Tibial artery (tissue), 4 donors: ENCODE measurements at regions not wholly inside any gene's neighbourhood (a gene's known extent, or its start where the extent isn't known, plus 50 kb on each side); places are given as distances from the start of the nearest gene placed in this dataset.

Source experiments
- DNase-seq, 2 donors: peaks; one replicate each; pipeline ENCODE4 v3.0.0-alpha.2; 2019
- H3K27ac ChIP-seq, 2 donors: fragments of 200-600 bp; sonication (generic) in 1 of 2; 1 replicate in 1 of 2; 2 replicates in 1 of 2; pipeline ENCODE4 v1.5.1; 2018 to 2019; ENCODE audit warnings: mild to moderate bottlenecking in 1 of 2
- H3K27me3 ChIP-seq, 2 donors: fragments of 200-600 bp; sonication (generic) in 1 of 2; one replicate each; pipeline versions ENCODE4 v1.5.1 to v1.6.0; 2016 to 2019
- H3K36me3 ChIP-seq, 3 donors: fragments of 200-600 bp; sonication (generic) in 2 of 3; one replicate each; pipeline ENCODE4 v1.5.1; 2016 to 2019; ENCODE audit warnings: mild to moderate bottlenecking in 2 of 3
- H3K4me1 ChIP-seq, 4 donors: fragments of 200-600 bp; sonication (generic) in 2 of 4; 1 replicate in 3 of 4; 2 replicates in 1 of 4; pipeline ENCODE4 v1.5.1; 2016 to 2019
- H3K4me3 ChIP-seq, 2 donors: fragments of 200-600 bp; sonication (generic) in 1 of 2; 1 replicate in 1 of 2; 2 replicates in 1 of 2; pipeline ENCODE4 v1.5.1; 2018 to 2019; ENCODE audit warnings: mild to moderate bottlenecking in 2 of 2
- H3K9me3 ChIP-seq, 3 donors: fragments of 200-600 bp; sonication (generic) in 1 of 3; one replicate each; pipeline ENCODE4 v1.5.1; 2016 to 2019
- intact Hi-C: fragments of 100-400 bp; cut with DNase I; formaldehyde crosslinking; loops from one replicate; pipeline ENCODE4 v1.15.0; 2023; ENCODE audit warnings: low total_unique reads
- TF ChIP-seq, protein P1 (sequence below), 2 experiments: fragments of 200-600 bp in 1 of 2; fragments of 450-650 bp in 1 of 2; IDR thresholded peaks; one replicate each; pipeline ENCODE4 v1.5.1; 2017 to 2019; ENCODE audit warnings: antibody characterized with exemption in 2 of 2, mild to moderate bottlenecking in 1 of 2, moderate library complexity in 1 of 2

DNA sequence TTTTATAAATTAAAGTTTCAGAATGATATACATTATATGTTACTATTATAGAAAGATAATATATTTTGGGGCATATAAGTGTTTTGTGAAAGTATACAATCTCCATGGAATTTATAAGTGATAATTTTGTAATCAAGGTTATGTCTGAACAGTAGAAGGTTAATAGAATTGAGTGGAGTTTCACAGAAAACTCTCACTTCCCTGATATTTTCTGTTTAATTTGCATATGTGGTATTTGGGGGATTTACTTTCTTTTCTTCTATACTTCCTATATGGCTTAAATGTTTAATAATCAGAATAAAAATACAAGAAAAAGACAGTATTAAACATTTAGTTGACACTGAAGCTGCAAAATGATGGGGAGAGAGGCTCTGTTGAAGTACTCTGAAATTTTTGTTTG is 848.5 kb downstream of the DACH1 start:
- H3K4me1 ChIP-seq, result no peaks in the 10 kb centered on the region
- intact Hi-C loops, result no loop called here
- H3K27me3 ChIP-seq, result no peaks in the 10 kb centered on the region
- no peak overlapping the region for H3K27ac ChIP-seq
- no peak for DNase-seq
- TF ChIP-seq, protein P1, sequence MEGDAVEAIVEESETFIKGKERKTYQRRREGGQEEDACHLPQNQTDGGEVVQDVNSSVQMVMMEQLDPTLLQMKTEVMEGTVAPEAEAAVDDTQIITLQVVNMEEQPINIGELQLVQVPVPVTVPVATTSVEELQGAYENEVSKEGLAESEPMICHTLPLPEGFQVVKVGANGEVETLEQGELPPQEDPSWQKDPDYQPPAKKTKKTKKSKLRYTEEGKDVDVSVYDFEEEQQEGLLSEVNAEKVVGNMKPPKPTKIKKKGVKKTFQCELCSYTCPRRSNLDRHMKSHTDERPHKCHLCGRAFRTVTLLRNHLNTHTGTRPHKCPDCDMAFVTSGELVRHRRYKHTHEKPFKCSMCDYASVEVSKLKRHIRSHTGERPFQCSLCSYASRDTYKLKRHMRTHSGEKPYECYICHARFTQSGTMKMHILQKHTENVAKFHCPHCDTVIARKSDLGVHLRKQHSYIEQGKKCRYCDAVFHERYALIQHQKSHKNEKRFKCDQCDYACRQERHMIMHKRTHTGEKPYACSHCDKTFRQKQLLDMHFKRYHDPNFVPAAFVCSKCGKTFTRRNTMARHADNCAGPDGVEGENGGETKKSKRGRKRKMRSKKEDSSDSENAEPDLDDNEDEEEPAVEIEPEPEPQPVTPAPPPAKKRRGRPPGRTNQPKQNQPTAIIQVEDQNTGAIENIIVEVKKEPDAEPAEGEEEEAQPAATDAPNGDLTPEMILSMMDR (IDR thresholded peaks at IDR 0.05), result no peak
- no peaks in the 10 kb centered on the region for H3K9me3 ChIP-seq
- no peaks in the 10 kb centered on the region for H3K36me3 ChIP-seq
- H3K4me3 ChIP-seq, result no peak overlapping the region

DNA sequence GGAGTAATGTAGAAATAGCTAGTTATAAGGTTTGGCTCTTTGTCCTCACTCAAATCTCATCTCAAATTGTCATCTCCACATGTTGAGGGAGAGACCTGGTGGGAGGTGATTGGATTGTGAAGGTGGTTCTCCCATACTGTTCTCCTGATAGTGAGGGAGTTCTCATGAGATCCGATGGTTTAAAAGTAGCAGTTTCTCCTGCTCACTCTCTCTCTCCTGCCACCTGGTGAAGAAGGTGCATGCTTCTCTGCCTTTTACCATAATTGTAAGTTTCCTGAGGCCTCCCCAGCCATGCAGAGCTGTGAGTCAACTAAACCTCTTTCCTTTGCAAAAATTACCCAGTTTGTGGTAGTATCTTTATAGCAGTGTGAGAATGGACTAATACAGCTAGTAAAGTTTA is 849.4 kb downstream of the DACH1 start:
- no peak overlapping the region for H3K27ac ChIP-seq
- no peak for DNase-seq
- no peaks in the 10 kb centered on the region for H3K36me3 ChIP-seq
- no peaks in the 10 kb centered on the region for H3K4me1 ChIP-seq
- intact Hi-C loops, result no loop called here
- no peaks in the 10 kb centered on the region for H3K9me3 ChIP-seq
- no peaks in the 10 kb centered on the region for H3K27me3 ChIP-seq
- TF ChIP-seq, protein P1 (IDR thresholded peaks at IDR 0.05), result no peak
- H3K4me3 ChIP-seq, result no peak overlapping the region

DNA sequence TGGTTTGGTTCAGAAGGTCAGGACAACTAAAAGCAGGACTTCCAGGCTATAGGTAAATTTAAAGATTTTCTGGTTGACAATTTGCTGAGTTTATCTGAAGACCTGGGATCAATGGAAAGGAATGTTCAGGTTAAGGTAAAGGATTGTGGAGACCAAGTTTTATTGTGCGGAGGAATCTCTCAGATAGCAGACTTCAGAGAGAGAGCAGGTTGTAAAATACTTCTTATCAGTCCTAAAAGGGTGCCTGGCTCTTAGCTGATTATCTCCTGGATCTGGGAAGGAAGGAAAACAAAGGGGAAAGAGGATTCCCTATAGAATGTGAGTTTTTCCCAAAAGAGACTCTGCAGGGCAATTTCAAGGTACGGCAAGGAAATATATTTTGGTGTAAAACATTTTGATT is 851.5 kb downstream of the DACH1 start:
- H3K9me3 ChIP-seq, result no peaks in the 10 kb centered on the region
- no peaks in the 10 kb centered on the region for H3K4me1 ChIP-seq
- no peak for DNase-seq
- TF ChIP-seq, protein P1 (IDR thresholded peaks at IDR 0.05), result no peak
- no peaks in the 10 kb centered on the region for H3K36me3 ChIP-seq
- H3K27ac ChIP-seq, result no peak overlapping the region
- intact Hi-C loops, result no loop called here
- H3K27me3 ChIP-seq, result no peaks in the 10 kb centered on the region
- H3K4me3 ChIP-seq, result no peak overlapping the region

DNA sequence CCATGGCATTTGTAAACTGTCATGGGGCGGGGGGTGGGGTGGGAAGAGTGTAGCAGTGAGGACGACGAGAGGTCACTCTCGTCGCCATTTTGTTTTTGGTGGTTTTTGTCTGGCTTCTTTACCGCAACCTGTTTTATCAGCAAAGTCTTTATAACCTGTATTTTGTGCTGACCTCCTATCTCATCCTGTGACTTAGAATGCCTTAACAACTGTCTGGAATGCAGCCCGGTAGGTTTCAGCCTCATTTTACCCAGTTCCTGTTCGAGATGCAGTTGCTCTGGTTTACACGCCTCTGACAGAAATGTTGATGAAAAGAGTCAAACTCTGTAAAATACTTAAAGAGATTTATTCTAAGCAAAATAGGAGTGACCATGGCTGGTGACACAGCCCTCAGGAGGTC is 852.0 kb downstream of the DACH1 start:
- no peaks in the 10 kb centered on the region for H3K36me3 ChIP-seq
- no peaks in the 10 kb centered on the region for H3K9me3 ChIP-seq
- DNase-seq, result no peak
- intact Hi-C loops, result no loop called here
- TF ChIP-seq, protein P1 (IDR thresholded peaks at IDR 0.05), result no peak
- H3K27ac ChIP-seq, result no peak overlapping the region
- no peak overlapping the region for H3K4me3 ChIP-seq
- no peaks in the 10 kb centered on the region for H3K27me3 ChIP-seq
- no peaks in the 10 kb centered on the region for H3K4me1 ChIP-seq

DNA sequence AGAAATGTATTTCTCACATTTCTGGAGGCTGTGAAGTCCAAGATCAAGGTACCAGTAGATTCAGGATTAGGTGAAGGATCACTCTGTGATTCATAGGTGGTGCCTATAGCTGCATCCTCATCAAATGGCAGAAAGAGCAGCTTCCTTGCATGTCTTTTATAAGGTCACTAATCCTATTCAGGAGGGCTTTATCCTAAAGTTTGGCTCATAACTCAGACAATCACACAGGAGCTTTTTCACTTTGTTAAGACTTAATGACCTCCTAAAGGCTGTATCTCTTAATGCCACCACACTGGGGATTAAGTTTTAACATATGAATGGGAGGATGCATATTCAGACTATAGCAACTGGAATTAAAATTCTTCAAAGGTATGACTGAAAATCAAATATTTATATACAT is 861.1 kb downstream of the DACH1 start:
- DNase-seq, result no peak
- H3K27ac ChIP-seq, result no peak overlapping the region
- TF ChIP-seq, protein P1 (IDR thresholded peaks at IDR 0.05), result no peak
- H3K4me3 ChIP-seq, result no peak overlapping the region
- intact Hi-C loops, result loop anchor here (5.0 kb wide), 1 partner anchor 106 kb away; no protein-coding TSS in a partner anchor
- no peaks in the 10 kb centered on the region for H3K27me3 ChIP-seq
- H3K9me3 ChIP-seq, result no peaks in the 10 kb centered on the region
- no peaks in the 10 kb centered on the region for H3K4me1 ChIP-seq
- H3K36me3 ChIP-seq, result no peaks in the 10 kb centered on the region

DNA sequence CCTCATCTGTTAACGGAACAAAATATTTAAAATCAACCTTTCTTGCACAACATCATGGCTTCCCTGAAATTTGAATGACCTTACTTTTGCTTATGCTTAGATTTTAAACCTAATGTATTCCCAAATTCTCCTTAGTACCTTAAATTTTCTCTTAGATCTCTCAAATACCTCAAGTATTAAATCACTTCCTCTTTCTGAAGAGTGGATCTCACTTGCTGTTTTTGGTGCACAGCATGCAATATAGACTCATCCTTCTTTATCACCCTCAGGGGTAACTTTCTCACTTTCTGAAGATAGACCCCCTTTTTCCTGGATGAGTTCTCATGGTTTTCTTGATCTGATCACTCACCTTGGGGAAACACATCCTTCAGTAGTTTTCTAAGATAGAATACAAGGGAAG is 871.7 kb downstream of the DACH1 start:
- TF ChIP-seq, protein P1 (IDR thresholded peaks at IDR 0.05), result no peak

More for the DNA sequence above, 871.7 kb downstream of the DACH1 start:
- DNase-seq, result no peak
- intact Hi-C loops, result no loop called here
- H3K27ac ChIP-seq, result no peak overlapping the region
- H3K4me1 ChIP-seq, result no peaks in the 10 kb centered on the region
- no peak overlapping the region for H3K4me3 ChIP-seq
- H3K27me3 ChIP-seq, result no peaks in the 10 kb centered on the region
- H3K36me3 ChIP-seq, result no peaks in the 10 kb centered on the region
- no peaks in the 10 kb centered on the region for H3K9me3 ChIP-seq
